ENCODE measurements at regions not wholly inside any gene's neighbourhood (a gene's known extent, or its start where the extent isn't known, plus 50 kb on each side); places are given as distances from the start of the nearest gene placed in this dataset.
A peak's percentile ranks its signal among the peaks of the same experiment; 100 is the strongest.

DNA sequence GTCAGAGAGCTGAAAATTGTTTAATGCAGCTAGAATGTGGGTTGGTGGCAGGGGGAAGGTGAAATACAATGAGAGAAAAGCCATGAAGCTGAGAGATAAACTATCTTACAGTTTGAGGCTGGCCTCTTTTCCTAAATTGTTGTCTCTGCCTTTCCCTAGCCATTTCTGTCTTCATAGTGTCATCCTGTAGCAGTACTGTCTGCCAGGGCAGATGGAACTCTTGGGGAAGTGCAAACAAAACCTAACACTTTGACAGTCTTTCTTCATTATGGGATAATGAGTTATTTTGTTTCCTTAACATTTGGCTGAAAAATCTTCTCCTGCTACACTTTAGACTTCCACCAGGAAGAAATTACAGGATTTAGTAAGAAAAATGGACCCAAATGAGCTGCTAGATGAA lies 197.8 kb upstream of the ARX start:
- no peak for DNase-seq

DNA sequence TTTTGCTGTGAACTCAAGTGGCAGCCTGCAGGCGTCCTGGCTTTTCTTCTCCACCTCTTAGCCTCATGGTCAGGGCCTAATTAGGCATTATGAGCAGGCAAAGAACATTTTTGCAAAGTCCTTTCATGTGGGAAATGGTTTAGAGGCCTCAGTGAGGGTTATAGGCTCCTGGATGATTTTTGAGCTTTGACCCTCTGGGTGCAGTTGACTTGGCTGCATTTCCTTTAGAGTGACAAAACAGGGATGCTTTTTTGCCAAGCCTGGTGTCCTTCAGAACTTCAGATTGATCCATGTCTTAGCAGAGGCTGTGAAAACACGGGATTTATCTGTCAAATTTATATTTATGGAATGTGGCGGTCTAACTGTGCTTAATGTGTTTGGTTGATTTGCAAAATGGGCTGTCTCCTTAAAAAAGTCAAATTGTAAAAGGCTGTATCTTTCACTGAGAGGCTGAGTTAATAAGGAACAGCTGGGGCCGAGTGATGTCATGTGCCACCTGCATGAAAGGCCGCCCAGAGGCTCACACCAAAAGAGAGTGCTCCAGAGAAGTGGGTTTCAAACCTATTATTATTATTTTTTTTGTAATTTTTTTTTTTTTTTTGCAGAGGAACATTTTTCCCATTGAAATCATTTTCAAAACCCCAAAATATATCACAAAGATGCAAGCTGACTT lies 192.2 kb upstream of the ARX start:
- no peak for DNase-seq

DNA sequence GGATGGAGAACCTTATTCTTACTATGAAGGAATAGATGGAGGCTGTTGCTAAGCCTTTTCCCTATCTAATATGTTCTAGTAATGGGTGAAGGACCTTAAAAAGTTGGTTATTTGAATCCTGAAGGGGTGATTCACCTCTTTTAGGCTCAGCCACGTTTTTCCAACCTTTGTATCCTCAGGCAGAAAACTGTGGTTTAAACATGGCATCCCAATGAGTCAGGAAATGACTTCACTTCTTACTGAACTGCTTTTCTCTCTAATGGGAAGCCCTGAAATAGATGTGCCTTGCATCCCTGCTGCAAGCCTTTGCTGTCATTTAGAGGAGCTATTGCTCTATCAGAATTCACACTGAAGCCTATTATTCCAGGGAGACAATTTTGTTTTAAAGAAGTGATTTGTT lies 191.0 kb upstream of the ARX start:
- no peak for DNase-seq

DNA sequence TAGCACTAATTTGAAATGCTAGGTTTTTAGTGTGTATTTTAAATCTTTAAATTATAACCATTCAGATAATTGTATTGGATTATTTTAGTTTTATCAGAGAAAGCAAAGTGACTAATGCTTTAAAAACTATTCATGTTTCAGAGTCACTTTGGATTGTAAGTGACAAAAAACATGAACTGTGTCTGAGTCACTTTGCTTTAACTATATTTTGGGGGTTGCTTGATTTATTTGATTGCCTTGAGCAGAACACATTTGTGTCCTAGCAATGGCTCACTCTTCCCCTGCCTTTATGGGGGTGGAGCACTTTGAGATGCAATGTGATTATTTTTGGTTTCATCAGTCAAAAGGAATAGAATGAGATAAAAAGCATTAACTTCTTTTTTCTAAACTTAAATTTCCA lies 188.4 kb upstream of the ARX start:
- DNase-seq = no peak

DNA sequence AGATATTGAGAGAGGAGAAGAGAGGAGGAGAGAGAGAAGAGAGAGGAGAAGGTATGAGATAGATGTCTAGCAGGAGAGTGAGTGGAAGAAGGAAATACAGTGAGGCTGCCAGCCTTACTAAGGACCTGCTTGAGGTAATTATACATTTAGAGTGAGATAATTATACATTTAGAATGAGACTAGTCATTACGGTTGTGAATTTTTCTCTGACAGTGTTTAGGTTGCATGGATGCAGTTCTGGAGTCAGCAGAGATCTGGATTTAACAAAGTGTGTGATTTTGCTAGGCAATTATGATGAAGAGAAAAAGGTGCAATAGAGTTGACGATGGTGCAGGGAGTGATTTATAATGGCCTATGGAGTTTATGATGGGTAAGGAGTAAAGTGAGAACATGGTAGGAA lies 187.1 kb upstream of the ARX start:
- DNase-seq = no peak

DNA sequence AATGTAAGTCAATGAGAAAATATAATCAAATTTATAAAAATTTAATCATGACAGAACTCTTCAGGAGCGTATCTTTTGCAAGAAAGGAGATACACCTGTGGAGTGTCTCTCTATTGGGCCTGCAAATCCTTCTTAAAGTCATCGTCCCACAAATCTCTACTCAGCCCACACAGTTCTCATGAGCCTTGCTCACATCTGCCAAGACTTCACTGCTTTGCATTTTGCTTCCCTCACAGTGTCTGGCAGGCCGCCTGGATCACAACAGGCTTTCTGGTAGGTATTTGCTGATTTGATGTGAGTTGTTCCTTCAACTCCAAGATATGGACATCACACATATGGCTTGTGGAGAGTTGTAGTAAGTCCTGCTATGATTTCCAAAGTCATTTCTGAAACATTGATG lies 183.1 kb upstream of the ARX start:
- no peak for DNase-seq

DNA sequence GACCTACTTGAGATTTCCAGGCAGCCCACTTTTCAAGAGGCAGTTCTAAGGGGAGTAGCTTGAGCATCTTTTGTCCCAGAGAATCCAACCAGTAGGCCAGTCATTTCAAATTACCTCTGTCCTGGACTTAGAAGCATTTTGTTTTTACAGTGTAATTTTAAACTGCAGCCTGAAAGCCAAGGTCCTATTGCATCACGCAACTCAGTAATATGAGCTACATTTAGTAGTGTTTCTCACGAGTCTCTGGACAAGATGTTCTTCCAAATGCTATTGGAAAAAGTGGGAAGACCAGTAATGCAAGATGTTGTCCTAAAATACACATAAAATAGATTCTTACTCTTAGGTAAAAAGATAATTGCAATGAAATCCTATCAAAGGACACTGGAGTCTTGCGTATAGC lies 182.5 kb upstream of the ARX start:
- no peak for DNase-seq

DNA sequence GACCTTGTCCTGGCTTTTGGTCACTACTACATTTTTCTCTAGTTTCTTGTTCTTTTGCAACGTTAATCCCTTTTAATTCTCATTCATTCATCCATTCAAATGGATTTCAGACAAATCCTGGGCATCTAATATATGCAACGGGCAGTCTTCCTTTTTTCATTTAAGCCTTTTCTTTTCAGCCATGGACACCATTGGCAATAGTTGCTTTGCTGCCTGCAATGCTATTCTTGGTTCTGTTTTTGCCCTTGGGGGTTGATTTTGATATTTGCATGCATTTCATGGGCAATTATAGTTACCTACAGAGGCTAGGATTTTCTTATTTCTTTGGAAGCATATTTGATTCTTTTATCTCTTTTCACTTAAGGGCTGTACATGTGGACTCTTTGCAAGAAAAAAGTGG lies 180.5 kb upstream of the ARX start:
- no peak for DNase-seq

DNA sequence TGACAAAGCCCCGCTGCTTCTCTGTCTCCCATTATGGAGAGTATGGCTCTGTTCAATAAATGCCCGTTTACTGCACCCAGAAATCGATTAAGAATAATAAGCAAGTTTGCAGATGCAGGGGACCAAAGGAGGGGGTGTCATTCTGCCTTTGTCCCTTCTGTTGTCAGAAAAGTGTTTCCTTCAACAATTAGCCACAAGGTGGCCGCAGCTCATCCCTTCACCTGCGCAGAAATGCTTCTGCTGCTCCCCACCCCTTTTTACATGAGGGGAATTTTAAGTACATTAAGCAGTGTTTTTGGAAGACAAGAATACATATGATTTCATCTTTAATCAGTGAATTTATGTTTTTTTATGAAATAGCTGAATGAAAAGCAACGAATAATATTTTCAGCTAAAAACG lies 175.6 kb upstream of the ARX start:
- DNase-seq = no peak

DNA sequence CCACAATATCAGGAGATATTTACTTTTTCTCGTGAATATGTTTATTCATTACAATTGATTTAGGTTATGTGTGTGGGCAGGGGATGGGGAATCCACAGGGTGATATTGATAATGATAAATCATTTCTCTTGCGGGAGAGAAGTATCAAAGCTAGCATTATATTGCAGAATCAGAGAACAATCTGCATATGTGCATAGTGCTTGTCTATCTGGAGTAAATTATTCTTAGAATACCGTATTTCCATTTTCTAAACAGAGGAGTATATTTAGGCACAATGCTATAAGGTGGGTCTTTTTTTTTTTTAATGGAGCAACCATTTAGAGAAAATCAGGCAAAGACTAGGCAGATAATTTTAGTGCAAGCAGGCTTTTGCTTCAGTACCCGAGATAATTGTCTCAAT lies 166.0 kb upstream of the ARX start:
- DNase-seq = no peak

DNA sequence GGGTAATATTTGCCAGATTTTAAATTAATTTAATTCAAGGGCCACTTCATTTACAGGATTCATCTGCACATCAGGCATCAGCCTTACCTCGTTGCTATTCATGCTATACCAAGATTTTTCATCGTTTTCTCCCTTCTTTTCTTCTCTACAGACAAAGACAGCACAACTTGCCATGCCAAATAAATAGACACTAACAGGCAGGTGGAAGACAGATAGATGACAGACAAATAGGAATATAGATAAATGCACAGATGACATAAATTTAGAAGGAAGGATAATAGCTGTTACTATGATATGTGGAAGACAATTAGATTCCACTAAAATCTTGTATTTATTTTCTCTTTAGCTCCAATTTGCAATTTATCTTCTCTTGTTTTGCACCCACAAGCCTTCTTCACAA lies 164.5 kb upstream of the ARX start:
- no peak for DNase-seq

DNA sequence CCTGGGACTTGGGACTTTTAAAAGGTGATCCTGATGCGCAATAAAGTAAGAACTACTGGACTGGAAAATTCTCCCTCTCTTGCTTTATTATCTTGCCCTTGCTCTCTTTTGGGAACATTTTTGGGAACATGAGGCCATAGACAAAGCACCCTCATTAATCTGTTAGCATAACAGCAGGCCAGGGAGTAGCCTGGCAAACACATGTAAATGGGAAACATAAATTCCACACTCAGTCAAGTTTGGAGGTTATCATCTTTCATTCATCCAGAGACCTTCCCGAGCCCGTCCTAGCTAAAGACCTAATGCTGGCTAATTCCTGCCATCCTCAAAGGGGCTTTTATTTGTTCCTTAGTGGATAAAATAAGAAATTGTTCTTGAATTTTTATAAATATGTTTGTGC lies 162.8 kb upstream of the ARX start:
- no peak for DNase-seq

DNA sequence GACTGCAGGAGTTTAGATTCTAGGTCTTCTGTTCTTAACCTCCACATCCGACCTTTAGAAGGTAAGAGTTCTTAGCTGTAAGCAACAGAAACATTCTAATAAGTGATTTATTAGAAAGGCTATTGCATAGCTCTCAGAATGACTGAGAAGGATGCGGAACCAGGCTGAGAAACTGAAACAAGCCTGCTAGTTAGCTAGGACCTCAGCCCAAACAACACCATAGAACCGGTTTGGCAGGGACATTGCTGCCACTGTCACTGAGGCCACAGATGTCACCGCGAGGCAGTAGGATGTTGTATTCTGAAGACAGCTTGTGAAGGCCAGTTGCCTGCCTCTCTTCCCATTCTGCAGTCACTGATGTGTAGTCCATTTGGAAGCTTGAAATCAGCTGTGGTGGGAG lies 160.0 kb upstream of the ARX start:
- no peak for DNase-seq

DNA sequence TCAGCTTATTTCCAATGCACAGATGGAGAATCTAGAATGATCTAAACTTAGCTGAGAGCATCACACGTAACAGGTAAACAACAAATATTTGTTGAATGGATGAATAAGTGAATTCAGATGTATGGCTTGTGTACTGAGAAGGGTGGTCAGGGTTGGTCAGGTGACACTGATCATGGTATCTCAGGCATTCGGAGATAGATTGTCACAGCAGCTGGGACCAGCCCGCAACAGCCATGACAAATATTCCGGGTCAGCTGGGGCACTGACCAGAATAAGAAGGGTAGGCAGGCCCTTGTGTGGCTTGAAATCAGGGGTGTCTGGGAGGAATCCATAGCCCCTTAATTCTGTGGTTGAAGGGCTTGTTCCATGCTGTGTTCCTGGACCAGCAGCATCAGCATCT lies 159.4 kb upstream of the ARX start:
- DNase-seq = no peak

DNA sequence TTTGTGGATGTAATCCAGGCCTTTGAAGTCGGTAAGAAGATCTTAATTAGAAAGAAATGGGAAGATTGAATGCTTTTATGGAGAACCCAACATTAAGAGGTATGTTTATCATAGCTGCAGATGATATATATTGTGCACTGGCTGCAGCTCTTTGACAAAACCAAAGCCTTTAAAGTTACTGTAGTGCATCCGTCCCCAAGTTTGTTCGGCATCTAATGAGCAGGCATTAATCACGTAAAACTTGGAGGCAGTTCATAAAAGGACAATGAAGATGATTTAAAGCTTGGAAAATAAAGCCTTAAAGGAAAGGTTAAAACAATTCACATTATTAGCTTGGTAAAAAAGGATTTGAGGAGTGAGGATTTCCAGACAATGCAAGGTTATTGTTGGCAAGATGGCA lies 150.8 kb upstream of the ARX start:
- no peak for DNase-seq

DNA sequence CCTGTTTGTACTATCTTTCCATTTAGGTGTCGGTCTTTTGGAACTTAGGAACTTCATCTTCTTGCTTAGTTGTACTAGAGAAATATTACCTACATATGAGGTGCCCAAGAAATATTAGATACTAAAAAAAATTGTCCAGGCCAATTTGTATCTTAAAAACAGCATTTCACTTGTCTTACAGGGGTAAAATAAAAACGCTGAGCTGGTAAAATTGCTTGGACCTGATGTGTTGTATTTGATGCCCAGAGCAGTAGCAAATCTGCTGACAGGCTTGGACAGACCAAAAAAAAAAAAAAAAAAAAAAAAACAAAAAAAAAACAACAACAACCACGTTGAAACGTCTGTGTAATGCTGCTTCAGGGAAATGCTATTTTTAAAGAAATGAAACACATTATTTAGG lies 150.4 kb upstream of the ARX start:
- DNase-seq = no peak

DNA sequence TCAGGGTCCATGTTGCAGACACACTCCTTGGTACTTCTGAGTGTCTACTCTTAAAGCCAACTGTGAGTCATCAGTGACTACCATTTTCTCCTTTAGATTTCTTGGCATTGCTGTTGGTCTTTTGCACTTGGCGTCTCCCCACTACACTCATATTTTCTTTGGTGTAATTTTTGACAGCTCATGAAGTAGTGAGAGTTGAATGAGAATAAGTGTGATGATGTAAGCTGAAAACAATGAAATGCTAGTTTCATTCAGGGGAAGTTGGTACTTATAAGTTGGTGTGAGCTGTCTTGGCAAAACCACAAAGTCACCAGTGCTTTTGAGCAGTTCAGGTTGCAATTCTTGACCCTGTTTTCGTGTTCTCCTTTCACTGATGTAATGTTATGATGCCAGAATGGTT lies 142.9 kb upstream of the ARX start:
- no peak for DNase-seq

DNA sequence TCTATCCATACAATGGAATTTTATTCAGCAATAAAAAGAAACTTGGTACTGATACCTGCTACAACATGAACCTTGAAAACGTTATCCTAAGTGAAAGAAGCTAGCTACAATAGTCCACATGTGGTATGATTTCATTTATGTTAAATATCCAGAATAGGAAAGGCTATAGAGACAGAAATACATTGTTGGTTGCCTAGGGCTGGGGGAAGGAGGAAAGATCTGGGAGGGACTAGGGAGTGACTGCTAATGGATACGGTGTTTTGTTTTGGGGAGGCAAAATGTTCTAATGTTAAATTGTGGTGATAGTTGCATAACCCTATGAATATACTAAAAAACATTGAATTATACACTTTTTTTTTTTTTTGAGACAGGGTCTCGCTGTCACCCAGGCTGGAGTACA lies 141.1 kb upstream of the ARX start:
- no peak for DNase-seq

DNA sequence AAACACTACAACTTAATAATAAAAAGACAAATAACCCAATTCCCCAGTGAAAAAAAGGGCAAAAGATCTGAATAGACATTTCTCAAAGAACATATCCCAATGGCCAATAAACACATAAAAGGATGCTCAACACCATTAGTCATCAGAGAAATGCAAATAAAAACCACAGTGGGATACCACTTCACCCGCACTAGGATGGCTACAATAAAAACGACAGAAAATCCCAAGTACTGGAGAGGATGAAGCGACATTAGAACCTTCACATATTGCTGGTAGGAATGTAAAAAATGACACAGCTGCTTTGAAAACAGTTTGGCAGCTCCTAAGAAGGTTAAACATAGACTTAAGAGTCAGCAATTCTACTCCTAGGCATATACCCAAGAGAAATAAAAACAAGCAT lies 140.6 kb upstream of the ARX start:
- no peak for DNase-seq

DNA sequence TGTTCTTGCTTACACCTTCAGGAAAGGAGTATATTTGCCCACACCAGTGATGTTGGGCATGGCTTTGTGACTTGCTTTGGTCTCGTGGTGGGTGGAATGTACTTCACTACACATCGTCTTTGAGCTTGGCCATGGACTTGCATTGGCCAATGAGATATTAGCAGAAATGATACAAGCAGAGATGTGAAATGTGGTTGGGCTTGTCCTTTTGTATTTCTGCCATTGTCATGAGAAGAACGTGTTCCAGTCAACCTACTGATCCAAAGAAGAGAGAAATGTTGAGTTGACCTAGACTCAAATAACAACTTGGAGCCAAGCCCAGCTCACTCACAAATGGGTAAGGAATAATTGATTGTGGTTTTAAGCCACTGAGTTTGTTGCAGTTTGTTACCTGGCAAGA lies 138.4 kb upstream of the ARX start:
- DNase-seq = no peak

DNA sequence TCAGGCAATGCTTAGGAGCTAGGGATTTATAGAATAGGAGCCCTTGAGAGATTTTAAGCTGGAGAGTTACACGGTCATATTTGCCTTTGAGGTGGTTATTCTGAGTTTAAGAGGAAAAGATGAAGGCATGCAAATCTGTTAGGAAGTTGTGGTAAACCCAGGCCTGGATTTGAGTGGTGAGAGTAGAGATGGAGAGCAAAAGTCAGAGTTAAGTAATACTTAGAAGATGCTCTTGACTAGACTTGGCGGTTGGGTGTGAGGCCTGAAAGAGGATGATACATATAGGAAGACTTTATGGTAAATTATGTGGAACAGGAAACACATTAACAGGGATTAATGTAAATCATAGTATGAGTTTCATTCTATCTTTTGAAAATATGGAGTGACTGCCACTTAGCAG lies 136.0 kb upstream of the ARX start:
- DNase-seq = no peak

DNA sequence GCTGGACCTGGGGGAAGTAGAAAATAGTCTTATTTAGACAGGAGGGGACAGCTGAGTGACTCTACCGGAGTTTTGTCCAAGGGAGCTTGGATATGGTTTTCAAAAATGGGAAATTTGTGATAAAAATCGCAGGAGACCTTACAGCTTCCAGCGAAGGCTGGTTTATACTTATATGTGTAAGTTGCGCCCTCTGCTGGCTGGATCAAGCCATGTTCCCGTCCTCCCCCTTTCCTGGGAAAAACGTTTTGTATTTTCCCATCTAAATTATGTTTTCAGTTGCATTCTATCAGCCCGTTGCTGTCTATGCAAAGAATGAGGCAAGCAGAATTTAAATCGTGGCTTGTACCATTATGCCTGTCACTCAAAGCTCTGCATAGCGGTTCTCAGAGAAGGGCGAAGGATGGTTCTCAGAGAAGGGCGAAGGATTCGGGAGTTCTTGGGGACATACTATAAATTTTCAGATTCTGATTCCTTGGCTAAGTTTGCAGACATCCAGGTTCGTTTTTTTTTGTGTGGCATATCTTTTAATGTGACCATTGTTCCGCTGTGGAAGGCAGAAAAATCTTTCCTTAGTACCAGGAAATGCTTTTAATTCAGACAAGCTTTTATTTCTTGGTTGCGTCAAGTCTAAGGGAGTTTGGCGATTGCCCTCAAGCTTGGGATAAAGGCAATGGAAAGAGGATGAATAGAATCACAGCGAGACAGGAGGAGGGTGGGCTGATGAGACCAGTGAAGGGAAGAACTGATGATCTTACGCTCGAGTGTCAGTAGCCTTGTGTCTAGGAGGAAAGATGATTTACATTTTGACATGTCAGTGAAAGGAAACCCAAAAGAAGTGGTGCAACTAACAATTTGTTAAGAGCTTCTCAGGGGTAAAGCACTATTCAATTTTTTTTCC lies 128.5 kb upstream of the ARX start:
- peak; percentile 3 for DNase-seq

DNA sequence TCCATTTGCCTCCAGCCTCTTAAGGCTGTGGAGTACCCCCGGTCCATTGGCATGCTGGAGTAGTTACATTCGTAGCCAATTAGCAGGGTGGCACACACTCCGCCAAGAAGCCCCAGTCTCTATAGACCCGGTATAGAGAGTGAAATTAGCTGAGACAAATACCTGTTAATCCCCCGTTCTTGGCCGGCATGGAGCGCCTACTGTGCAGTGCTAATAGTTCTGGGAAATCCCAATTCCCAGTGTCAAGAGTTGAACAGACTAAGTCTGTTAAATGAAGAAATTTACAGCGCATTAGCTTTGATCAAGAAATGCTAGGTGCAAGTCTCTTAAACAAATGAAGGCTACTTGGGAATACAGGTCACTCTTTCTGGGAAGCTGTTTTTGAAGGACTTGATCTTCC lies 127.8 kb upstream of the ARX start:
- no peak for DNase-seq

DNA sequence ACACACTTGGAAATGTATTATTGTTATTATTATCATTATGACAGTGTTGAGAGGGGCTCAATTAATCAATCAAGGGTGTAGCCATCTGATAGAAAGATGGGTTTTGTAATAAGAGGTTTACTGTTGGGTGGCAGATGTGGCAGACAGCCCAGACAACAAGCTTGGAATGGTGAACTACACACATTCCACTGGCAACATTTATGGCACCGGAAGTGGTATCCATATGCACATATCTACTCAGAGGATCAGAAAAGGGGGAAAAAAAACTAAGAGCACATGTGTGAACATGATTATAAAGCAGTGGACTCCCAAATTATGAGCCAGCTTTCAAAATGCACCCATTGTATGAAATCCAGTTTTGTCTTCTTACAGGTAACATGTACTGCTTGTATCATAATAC lies 125.9 kb upstream of the ARX start:
- DNase-seq = no peak

DNA sequence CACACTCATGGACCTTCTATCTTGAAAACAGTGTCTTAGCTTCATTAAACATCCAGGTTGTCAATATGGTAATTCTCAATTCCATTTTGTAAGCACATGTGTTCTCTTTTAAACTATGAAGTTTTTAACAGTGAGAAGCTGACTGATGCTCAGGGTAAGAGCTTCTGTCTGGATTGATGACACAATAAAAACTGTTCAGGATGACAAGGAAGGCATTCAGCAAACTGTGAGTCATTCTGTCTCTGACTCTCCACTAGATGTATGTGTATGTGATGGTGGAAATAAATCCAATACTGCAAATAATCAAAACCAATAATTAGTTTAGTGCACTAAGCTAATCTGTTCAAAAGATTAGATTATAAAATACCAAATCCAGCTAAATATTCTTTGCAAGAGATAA lies 115.3 kb upstream of the ARX start:
- DNase-seq = no peak
